ENCODE measurements at regions not wholly inside any gene's neighbourhood (a gene's known extent, or its start where the extent isn't known, plus 50 kb on each side); places are given as distances from the start of the nearest gene placed in this dataset.

GRCh38 chr7:131691454-131692130 lies 135.2 kb upstream of the PODXL start:
- H3K4me3 ChIP-seq, result no peak overlapping the region
- peaks cover 5 to 58% (median 34%) of the 10 kb centered on the region in 7 donors for H3K27me3 ChIP-seq
- 44 to 47% methylated on average over 12 of the region's 12 CpGs for WGBS, 2 donors
- H3K27ac ChIP-seq, result no peak overlapping the region
- DNase-seq (no peak), ATAC-seq (peak in 1 of 8 donors; percentile 39)
- H3K4me1 ChIP-seq, result peaks cover 0 to 12% (median 6%) of the 10 kb centered on the region in 9 donors
- intact Hi-C loops (cut with DNase I), result loop anchor here in 4 of 10 donors (5.0 to 10.0 kb wide), 6 partner anchors 353 to 891 kb away; partner anchors contain the start of gene PLXNA4 (in 2 of the 4)
- H3K36me3 ChIP-seq, result no peaks in the 10 kb centered on the region
- no peaks in the 10 kb centered on the region for H3K9me3 ChIP-seq
- TF ChIP-seq CTCF (IDR thresholded peaks at IDR 0.05), result no peak

GRCh38 chr7:131690441-131690840 lies 134.0 kb upstream of the PODXL start:
- no peaks in the 10 kb centered on the region for H3K36me3 ChIP-seq
- H3K27me3 ChIP-seq, result peaks cover 5 to 60% (median 34%) of the 10 kb centered on the region in 7 donors
- ATAC-seq (no peak), DNase-seq (no peak)
- no peaks in the 10 kb centered on the region for H3K9me3 ChIP-seq
- H3K4me3 ChIP-seq, result no peak overlapping the region
- no peak for TF ChIP-seq CTCF (IDR thresholded peaks at IDR 0.05)
- intact Hi-C loops (cut with DNase I), result loop anchor here in 4 of 10 donors (5.0 to 10.0 kb wide), 6 partner anchors 354 to 892 kb away; partner anchors contain the start of gene PLXNA4 (in 2 of the 4)
- 72 to 75% methylated on average over 12 of the region's 12 CpGs for WGBS, 2 donors
- H3K27ac ChIP-seq, result no peak overlapping the region
- H3K4me1 ChIP-seq, result peaks cover 0 to 12% (median 6%) of the 10 kb centered on the region in 9 donors

GRCh38 chr7:131689662-131690234 lies 133.3 kb upstream of the PODXL start:
- ATAC-seq, result no peak
- Histone ChIP-seq H3K27ac (no peak overlapping the region), H3K27me3 (peaks cover 5 to 60% (median 34%) of the 10 kb centered on the region in 7 donors), H3K4me3 (no peak overlapping the region), H3K36me3 (no peaks in the 10 kb centered on the region), H3K4me1 (peaks cover 0 to 12% (median 6%) of the 10 kb centered on the region in 9 donors), H3K9me3 (no peaks in the 10 kb centered on the region)
- no peak for DNase-seq
- intact Hi-C loops (cut with DNase I), result loop anchor here in 5 of 10 donors (5.0 to 10.0 kb wide), 7 partner anchors 355 to 893 kb away; partner anchors contain the start of gene PLXNA4 (in 2 of the 5)
- 81 to 83% methylated on average over 19 of the region's 19 CpGs for WGBS, 2 donors
- TF ChIP-seq CTCF (IDR thresholded peaks at IDR 0.05), result no peak

- ATAC-seq (peak; percentile 54 to 85 (median 66)), DNase-seq (peak; percentile 58 to 60)
- peak; percentile 91 to 97 (median 93) for TF ChIP-seq CTCF (IDR thresholded peaks at IDR 0.05)
- peaks cover 5 to 57% (median 34%) of the 10 kb centered on the region in 7 donors for H3K27me3 ChIP-seq
- no peaks in the 10 kb centered on the region for H3K36me3 ChIP-seq
- whole genome bisulfite sequencing, 2 donors, result 52 to 57% methylated on average over 12 of the region's 12 CpGs
- intact Hi-C loops (cut with DNase I), result loop anchor here in 2 of 10 donors (5.0 kb wide), 1 partner anchor 363 kb away; no protein-coding TSS in a partner anchor
- H3K4me3 ChIP-seq, result no peak overlapping the region
- H3K9me3 ChIP-seq, result no peaks in the 10 kb centered on the region
- H3K4me1 ChIP-seq, result peaks cover 0 to 12% (median 6%) of the 10 kb centered on the region in 9 donors
- H3K27ac ChIP-seq, result no peak overlapping the region
Measured at GRCh38 chr7:131688738-131689661, 132.6 kb upstream of the PODXL start.
